NOMO-1 treated with dmso at 0.1 percent for 144 hours (cell line): ENCODE measurements at regions not wholly inside any gene's neighbourhood (a gene's known extent, or its start where the extent isn't known, plus 50 kb on each side); places are given as distances from the start of the nearest gene placed in this dataset.
"Not testable (repeated sequence)": the region's sequence is repeated elsewhere in the genome, so short reads cannot be mapped to it uniquely, and the experiment has no call there.

Experiments
- DNase-seq: peaks from one replicate; lab custom pipeline; 2025; ENCODE audit not compliant: unreplicated experiment; lab: John Stamatoyannopoulos, UW

DNA sequence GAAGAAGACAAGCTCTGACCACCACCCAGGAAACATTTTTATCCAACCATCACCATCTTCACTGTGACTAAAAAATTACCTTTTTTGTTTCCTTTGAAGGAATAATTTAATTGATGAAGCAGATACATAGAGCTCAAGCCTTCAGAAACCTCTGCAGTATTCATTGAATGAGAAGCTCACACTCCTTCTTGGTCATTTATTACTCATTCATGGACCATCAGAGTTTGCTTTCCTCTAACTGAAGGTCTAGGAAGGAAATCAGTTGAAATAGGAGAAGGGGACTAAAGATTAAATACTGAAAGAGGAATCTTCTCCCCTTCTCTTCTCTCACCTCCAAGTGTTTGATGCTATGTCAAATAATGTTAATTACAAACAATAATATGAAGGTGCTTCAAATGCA, 290.6 kb upstream of the KLF3 start:
- DNase-seq: no peak

DNA sequence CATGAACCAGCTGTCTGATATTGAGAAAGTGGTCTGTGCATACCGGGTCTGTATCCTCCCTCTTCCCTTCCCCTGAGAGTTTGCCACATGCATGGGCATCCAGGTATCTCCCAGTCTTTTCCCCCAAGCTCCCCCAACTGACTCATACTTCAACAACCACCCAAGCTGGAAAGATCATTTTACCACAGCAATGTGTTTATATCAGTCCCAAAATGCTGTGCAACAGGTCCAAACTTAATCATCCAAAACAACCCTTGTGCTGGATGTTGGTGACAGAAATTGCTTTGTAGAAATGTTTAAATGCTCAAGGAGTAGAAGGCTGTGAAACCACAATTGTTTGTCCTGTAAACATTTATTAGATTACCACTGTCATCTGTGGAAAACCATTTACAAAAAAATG, 286.8 kb upstream of the KLF3 start:
- DNase-seq: no peak

DNA sequence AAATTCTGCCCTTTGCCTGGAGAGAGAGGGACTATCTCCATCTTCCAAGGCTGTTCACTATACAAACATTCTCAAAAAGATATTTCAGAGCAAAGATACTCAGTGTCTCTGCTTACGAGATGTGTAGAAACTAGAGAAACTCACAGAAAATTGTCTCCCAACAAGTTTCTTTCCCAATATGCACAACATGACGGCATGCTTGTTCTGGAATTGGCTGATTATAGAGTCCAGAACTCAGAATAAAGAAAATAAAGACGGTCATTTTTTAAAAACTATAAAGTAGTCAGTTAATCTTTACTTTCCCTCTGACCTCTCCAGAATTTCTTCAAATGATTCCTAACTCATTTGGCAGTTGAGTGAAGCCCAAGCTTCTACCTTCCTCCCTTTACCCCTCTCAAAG, 285.5 kb upstream of the KLF3 start:
- DNase-seq: no peak

DNA sequence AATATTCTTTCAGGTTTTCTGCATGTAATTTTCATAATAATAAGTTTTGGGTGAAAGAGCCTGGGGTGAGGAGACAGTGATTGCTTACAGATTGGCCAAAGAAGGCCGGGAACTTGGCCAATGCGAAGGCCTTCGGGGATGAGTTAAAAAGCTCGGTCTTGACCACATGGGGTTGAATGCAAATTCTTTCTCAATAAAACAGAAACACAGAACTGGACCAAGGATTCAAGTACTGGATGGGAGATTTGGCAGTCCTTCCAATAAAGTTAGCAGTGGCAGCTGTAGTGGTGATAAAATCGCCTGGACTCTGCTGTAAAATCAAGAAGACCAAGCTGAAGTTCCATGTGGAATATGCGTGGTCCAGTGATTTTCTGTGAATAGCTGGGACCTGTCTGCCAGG, 282.2 kb upstream of the KLF3 start:
- DNase-seq: no peak

DNA sequence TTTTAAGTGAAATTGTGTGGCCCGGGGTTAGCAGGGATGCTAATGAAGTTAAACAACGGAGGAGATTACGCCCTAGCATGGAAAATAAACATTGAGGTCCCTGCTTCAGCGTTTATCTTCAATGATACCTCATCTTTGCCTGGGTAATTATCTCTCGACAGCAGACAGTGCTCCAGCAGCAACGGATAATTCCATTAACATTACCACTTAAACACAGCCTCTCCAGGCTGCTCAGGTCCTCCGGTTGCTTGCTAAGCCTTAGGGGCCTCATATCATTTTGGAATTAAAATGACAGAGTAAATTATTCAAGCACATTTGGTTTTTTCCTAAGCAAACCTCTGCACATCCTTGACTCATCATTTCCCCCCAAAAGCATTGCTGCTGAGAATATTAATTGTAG, 281.5 kb upstream of the KLF3 start:
- DNase-seq: no peak

DNA sequence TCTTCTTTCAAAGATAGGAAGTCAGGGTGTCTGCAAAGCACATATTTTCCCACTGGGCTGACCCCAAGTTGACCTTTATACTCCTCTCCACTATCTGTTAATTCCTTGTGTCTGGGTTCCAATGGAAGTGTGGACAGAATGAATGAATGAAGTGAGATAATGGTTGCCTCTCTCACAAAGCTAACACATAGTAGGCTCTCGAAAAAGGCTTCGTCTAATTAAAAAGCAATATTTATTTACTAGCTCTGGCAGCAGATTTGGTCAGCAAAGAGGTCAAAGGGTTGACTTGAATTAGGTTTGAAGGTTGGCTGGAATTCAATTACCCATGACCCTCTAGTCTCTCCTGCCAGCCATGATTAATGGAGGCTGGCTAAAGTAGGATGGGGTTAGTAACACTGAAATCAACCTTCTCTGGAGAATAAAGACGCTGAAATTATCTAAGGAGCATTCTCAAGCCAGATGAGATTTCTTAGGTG, 280.3 kb upstream of the KLF3 start:
- no peak for DNase-seq

DNA sequence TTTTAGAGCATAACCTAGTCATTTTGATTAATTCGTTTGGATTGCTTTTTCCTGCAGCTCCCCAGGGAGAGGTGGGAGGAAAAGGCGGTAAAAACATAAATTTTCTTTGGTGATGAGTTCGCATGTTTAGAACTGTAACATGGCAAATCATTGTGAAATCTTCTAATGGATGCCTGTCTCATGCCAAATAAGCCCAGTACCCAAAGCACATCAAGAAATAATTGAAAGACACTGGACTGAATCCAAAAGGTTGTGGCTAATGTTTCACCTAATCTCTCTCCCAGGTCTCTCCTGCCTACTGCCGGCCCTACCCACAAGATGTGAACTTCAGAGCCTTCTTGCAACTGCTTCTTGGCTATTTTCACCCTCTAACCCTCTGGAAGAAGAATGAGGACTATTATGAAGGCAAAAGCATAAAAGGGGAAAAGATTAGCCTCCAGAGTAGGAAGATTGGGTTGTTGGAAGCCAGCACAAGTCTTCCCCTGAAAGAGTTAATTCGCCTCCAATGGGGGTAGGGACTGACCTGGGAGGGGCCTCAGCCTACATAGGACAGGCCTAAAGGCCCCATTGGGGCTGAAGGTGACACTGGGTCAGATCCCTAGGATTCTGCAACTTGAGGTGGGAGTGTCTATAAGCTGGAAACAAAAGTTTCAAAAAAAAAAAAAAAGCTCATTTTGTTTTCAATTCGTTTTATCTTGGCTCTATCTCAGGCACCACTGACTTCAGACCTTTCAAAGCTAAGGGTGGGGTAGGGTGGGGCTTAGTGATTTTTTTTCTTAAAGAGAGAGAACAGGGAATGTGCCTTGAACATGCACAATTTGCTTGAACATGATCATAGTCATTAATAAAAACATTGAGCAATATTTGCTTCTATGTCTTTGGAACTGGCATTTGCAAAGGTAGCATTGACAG, 278.6 kb upstream of the KLF3 start:
- no peak for DNase-seq

DNA sequence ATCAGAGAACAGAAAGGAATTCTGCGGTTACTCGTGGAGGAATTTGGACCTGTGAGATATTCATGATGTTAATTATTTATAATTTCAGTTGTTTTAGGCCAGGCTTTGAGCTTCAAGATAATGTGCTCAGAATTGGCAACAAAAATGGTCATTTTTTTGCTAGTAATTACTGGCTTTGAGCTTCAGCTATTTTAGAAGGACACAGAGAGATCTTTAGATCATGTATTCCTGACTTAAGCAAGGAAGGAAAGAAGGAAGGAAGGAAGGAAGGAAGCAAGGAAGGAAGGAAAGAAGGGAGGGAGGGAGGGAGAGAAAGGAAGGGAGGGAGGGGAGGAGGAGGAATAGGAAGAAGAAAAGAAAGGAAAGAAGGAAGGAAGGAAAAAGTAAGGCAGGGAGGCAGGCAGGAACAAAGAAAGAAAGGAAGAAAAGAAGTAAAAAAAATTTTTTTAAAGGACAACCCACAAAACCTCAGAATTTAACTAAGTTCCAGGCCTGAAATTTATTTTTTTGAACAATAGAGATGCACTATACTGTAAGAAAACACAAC, 277.9 kb upstream of the KLF3 start:
- no peak for DNase-seq

DNA sequence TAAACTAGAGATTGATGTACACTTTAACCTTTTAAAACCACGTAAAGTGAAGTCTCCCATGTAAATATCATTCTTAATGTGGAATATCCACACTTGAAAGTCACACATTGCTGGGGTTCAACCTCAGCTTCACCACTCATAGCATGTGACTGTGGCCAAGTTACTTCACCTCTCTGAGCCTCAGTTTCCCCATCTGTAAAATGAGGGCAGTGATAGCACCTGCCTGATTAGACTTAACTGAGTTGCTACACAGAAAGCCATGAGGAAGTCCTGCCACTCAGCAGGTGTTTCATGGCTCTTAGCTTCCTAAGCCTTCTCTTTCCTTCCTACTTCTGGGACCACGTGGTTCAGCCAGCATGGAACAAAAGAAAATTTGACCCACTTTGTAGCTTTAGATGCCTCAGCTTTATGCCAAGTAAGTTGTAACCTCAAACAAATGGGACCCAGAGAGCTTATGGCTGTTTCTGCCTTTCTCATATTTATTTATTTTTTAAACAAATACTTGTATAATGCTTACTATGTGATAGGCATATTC, 277.3 kb upstream of the KLF3 start:
- DNase-seq: no peak

DNA sequence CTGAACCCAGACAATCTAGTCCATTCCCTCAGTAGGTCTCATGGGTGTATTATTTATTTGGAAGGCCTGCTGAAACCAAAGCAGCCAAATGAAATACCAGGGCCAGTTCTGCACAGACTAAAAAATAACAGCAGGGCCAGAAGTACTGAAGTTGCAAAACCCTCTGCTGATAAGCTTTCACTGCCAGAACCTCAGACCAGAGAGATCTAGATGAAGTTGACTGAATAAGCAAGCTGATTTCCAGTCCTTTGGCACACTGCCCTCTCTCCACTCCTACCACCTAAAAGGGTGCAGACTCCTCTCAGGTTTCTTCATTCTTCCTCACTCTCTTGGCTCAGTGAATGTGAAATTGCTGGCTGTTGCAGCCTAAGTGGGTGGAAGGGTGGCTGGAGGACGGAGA, 276.7 kb upstream of the KLF3 start:
- no peak for DNase-seq

DNA sequence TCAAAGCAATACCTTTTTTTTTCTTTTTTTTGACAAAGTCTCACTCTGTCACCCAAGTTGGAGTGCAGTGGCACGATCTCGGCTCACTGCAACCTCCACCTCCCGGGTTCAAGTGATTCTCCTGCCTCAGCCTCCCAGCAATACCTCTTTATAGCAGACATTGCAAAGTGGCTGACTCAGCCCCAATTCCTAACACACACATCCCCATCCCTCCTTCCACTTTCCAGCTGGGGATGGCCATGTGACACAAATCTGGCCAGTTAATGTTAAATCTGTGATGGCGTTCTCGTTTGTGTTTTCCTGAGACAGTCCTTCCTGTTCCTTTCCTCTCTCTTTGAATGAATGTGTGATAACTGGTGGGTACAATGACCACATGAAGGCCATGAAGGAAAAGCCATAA, 276.2 kb upstream of the KLF3 start:
- DNase-seq: no peak

DNA sequence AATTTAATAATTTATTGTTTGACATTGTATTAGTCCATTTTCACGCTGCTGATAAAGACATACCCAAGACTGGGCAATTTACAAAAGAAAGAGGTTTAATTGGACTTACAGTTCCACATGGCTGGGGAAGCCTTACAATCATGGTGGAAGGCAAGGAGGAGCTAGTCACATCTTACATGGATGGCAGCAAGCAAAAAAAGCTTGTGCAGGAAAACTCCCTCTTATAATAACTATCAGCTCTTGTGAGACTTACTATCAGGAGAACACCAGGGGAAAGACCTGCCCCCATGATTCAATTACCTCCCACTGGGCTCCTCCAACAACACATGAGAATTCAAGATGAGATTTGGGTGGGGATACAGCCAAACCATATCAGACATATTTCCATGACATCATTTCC, 275.1 kb upstream of the KLF3 start:
- not testable (repeated sequence) for DNase-seq

DNA sequence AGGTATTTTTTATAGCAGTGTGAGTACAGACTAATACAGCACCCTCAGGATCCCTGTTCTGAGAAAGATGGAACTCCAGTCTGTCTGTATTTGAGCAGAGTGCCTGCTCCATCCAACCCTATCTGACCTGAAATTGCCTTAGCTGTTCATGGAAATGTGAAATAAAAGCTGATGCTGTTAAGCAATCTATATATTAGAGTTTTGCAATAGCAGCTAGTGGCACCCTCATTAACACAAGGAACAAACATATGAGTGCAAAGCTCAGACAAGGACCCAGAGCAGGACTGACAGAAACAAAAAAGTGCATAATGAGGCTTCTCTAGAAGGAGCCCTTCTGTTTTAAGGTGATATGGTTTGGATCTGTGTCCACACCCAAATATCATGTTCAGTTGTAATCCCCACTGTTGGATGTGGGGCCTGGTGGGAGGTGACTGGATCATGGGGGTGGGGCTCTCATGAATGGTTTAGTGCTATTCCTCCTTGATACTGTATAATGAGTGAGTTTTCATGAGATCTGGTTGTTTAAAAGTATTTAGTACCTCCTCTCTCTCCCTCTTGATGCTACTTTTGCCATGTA, 272.9 kb upstream of the KLF3 start:
- DNase-seq: no peak

DNA sequence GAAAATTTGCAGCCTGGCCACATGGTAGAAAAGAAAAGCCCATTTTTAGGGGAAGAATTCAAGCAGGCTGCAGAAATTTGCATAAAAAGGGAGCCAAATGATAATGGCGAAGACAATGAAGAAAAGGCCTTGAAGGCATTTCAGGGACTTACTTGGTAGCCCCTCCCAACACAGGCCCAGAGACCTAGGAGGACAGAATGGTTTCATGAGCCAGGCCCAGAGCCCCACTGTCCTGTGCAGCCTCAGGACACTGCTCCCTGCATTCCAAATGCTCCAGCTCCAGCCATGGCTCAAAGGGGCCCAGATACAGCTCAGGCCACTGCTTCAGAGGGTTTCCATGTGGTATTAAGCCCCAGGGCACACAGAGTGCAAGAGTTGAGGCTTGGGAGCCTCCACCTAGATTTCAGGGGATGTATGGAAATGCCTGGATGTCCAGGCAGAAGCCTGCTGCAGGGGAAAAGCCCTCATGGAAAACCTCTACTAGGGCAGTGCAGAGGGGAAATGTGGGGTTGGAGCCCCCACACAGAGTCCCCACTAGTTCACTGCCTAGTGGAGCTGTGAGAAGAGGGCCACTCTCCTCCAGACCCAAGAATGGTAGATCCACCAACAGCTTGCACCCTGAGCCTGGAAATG, 271.7 kb upstream of the KLF3 start:
- DNase-seq: no peak

DNA sequence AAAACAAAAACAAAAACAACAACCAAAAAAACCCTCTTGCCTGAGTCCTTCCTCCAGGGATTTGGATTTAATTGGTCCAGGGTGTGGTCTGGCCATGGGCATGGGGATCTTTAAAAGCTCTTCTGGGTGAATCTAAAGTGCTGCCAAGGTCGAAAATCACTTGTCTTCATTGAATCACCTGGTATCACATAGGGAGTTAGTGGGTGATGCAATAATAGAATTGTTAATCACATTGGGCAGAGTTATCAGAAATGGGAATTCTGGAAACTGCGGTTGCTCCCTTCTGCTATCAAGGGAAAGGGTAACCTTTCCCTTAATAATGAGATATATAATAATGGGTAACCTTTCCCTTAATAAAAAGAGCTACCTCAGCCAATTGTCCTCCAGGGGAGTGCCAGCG, 267.9 kb upstream of the KLF3 start:
- no peak for DNase-seq

DNA sequence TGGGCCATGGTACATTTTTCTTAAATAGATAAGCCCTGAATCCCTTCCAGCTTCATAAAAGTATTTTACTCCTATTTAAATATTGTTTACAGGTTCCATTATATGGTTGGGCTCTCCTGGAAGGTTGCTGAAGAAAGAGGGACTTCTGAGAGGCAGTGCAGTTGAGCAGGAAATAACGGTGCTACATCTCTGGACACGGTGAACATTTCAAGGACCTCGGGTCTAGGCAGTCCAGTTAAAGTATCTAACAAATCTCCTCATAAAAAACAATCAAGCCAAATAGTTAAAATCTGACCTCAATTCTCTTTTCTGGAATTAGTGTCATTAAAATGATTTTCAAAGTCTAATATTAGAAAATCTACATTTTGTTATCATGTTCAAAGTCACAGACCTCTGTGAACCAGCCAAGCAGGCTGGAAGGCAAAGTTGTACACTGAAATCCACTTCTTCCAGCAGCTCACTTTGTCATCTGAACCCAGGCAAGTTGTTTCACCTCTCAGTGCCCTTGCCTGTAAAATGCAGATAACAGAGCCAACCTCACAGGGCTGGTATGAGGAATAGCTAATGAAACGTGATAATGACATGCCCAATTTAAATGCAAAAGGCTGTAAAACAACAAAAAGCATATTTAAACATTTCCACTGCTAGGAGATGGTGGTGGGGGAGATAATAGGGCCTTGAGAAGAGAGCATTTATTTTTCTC, 267.0 kb upstream of the KLF3 start:
- no peak for DNase-seq

DNA sequence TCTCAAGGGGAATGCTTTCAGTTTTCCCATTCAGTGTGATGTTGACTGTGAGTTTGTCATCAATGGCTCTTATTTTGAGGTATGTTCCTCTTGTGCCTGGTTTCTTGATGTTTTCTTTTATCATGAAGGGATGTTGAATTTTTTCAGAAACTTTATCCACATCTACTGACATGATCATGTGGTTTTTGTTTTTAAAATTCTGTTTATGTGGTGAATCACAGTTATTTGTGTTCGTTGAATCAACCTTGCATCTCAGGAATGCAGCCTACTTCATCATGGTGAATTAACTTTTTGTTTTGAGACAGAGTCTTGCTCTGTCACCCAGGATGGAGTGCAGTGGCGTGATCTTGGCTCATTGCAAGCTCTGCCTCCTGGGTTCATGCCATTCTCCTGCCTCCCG, 263.1 kb upstream of the KLF3 start:
- no peak for DNase-seq

DNA sequence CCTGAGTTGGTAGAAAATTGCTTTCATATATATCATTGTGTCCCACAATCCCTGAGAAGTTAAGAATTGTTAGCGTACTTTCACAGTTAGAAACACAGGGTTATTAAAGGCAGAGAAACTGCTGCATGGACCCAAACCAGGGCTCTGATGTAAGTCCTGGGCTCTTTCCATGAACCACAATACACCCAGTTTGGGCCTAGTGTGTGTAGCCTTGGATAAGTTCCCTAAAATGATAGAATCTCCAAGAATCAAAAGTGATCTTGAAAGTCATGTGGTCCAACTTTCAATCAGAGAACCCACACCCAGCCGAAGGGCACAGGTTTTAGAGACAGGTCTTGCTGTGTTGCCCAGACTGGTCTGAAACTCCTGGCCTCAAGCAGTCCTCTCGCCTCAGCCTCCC, 257.8 kb upstream of the KLF3 start:
- no peak for DNase-seq

DNA sequence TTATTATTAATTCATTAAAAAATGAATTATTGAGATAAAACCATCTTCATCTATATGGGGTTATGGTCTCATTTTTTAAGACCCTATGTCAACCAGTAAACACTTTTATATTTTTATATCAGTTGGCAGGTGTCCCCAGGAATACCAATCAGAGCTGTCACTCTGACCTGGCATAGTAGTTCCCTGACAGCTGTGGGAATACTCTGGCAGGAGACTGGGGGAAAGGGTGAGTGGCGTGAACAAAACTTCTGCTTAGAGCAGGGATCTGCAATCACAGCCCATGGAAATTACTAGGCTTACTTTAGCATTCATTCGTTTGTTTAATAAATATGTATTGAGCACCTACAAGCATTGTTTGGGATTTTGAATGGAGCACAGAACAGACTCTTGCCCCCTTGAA, 254.1 kb upstream of the KLF3 start:
- DNase-seq: no peak

DNA sequence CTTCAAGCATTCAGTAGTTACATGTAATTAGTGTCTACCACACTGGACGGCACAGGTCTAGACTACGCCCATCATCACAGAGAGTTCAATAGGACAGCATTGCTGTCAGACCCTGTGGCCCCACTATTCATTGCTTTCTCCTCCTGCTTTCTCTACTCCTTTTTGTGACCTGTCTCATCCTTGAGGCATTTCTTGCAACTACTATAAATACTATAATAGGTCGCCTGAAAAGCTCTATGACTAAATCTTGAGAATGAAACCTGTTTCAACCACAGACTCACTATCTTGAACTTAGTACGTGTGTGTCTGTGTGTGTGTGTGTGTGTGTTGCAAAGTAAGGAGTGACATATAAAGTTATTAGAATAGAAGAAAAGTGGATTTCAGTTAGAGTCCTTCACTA, 252.9 kb upstream of the KLF3 start:
- DNase-seq: no peak

DNA sequence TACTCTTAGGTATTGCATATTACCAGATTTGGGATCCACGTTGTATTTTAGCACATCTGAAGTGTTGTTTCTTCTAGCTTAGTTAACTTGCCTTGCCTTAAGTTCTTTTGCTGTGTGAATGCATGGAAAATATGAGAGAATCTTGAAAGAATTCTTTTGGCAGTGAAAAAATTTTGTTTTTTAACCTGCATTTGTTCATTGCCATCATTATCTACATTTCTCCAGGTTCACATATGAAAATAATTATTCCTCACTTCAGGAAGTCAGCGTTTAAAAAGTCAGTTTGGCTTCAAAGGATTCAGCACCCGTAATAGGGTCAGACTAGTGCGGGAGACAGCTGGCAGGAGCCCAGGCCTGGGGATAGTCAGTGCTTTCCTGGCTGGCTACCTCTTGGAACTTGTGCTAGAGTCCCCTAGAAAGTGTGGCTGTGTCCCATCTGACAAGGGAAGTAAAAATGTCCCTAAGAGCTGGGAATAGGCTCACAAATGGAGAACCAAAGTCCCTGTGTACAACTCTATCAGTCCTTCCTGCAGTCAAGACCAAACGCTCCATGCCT, 251.9 kb upstream of the KLF3 start:
- no peak for DNase-seq
